ENCODE measurements at regions not wholly inside any gene's neighbourhood (a gene's known extent, or its start where the extent isn't known, plus 50 kb on each side); places are given as distances from the start of the nearest gene placed in this dataset.
"Not testable (repeated sequence)": the region's sequence is repeated elsewhere in the genome, so short reads cannot be mapped to it uniquely, and the experiment has no call there.

DNA sequence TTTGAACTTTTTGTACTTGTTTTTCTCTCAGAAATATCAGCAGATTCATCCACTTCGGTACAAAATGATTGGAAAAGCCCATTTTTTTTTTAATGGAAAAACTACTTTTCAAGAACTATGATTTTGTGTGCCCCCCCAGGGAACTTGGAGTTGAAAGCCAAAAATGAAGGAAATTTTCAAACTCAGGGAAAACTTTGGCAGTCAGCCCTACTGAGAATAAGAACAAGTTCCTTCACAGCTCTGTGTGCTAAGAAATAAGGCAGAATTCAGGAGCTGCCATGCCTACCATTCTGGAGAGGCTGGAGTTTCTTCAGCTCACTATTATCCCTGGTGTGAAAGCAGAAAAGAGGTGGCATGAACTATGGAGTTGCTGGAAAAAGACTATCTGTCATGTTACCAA, 226.0 kb upstream of the SLC35G4 start:
- no peak for DNase-seq (ENCODE audit: low read depth, low spot score)

DNA sequence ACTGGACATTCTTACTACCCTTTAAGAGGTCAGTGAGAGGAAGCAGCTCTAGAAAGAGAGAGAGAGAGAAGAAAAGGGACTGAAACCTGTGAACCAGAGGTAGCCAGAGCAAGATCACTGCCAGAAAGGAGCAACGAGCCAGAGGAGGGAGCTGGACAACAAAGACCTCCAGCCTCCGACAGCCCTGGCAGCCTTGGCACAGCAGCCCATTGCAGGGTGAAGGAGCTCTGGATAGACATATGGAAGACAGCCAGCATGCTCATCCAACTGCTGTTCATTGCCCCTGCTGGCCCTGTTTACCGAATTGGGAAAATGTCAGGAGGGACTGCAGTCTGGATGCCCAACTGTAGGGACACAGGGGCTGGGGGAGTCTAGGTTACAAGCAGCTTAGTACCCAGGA, 228.4 kb upstream of the SLC35G4 start:
- DNase-seq (ENCODE audit: low read depth, low spot score), result no peak

- DNase-seq (ENCODE audit: low read depth, low spot score), result no peak
Measured at GRCh38 chr18:11379660-11380059, 229.7 kb upstream of the SLC35G4 start.

DNA sequence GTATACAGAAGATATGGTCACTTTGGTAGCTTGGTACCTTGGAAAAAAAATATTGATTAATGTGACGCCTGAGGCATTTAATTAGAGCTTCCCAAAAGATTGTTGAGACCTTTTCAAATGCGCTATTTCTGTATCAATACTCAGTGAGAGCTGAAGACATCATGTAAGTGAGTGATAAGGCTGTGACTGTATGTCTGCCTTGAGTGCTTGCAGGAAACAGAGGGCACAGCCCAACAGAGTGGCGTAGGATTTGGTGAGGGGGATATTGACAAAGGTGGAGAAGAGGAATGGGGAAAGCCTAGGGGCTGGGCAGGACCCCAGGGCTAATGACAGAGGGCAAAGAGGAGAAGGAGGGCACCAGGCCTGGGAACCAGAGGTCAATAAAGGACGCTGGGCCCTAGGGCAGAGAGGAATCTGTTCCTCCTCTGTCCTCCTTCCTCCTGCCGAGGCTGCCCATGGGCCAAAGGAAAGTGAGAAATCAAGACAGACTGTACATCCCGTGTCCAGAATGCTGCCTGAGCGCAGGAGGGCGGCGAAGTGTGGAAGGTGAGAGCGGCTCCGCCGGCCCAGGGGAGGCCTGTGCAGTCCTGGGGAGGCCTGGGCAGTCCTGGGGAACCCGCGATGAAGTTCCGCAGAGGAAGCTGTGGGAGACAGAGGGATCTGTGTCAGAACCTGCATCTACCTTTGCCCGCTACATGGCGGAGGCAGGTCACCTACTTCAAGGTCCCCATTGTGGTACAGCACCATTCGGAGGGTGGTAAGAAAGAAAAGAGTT, 228.6 kb upstream of the PIEZO2 start:
- no peak for DNase-seq (ENCODE audit: low read depth, low spot score)

- no peak for DNase-seq (ENCODE audit: low read depth, low spot score)
Measured at GRCh38 chr18:11372163-11372562, 222.8 kb upstream of the PIEZO2 start.

GRCh38 chr18:11369556-11369955, 220.2 kb upstream of the PIEZO2 start:
- no peak for DNase-seq (ENCODE audit: low read depth, low spot score)

DNA sequence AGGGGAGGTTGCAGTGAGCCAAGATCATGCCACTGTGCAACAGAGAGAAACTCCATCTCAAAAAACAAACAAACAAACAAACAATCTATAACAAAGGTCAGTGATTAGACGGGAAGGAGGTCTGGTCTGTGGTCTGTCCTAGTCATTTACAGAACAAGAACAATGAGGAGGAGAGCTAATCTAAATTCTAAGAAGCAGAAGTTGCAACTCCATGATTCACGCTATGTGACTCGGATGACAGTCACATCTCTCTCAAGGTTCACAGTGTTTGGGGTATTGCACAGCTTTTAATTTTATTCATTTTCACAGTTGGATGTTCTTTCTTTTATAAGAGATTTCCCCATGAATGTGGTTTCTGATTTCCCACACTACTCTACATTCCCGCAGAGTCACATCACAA, 218.7 kb upstream of the PIEZO2 start:
- DNase-seq (ENCODE audit: low read depth, low spot score), result no peak

- no peak for DNase-seq (ENCODE audit: low read depth, low spot score)
Measured at GRCh38 chr18:11367351-11367750, 218.0 kb upstream of the PIEZO2 start.

- DNase-seq (ENCODE audit: low read depth, low spot score), result peak; percentile 90
Measured at GRCh38 chr18:11366410-11366809, 217.0 kb upstream of the PIEZO2 start.

- DNase-seq (ENCODE audit: low read depth, low spot score), result no peak
Measured at GRCh38 chr18:11362856-11363255, 213.5 kb upstream of the PIEZO2 start.

GRCh38 chr18:11361862-11362261, 212.5 kb upstream of the PIEZO2 start:
- DNase-seq (ENCODE audit: low read depth, low spot score), result not testable (repeated sequence)

DNA sequence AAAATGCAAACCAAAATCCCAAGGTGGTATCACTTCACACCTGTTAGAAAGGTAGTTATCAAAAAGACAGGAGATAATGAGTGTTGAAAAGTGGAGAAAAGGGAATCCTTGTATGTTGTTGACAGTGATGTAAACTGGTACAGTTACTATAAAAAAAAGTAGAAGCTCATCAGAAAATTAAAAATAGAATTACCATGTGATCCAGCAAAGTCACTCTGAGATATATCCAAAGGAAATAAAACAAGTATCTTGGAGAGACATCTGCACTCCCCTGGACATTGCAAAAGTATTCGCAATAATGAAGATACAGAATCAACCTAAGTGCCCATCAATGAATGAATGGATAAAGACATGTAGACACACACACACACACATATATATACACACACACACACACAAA, 208.3 kb upstream of the PIEZO2 start:
- no peak for DNase-seq (ENCODE audit: low read depth, low spot score)

- DNase-seq (ENCODE audit: low read depth, low spot score), result not testable (repeated sequence)
Measured at GRCh38 chr18:11344576-11344975, 195.2 kb upstream of the PIEZO2 start.

DNA sequence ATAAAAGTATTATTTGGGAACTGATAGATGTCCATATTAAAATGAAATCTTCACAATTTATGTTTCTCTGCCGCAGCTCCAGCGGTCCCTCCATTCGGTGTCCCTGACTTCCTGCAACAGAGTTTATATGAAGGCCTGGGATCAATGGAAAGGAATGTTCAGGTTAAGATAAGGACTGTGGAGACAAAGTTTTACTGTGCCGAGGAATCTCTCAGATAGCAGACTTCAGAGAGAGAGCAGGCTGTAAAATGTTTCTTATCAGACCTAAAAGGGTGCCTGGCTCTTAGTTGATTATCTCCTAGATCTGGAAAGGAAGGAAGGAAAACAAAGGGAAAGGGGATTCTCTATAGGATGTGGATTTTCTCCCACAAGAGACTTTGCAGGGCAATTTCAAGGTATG, 193.7 kb upstream of the PIEZO2 start:
- no peak for DNase-seq (ENCODE audit: low read depth, low spot score)

DNA sequence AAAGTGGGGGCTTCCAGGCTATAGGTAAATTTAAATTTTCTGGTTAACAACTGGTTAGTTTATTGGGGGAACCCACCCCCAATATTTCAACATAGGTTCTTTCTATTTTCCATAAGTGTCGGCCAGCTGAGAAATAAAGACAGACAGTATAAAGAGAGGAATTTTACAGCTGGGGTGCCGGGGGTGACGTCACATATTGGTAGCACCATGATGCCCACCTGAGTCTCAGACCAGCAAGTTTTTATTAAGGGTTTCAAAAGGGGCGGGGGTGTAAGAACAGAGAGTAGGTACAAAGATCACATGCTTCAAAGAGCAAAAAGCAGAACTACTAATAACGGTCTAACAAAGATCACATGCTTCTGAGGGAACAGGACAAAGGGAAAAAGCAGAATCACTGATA, 192.7 kb upstream of the PIEZO2 start:
- not testable (repeated sequence) for DNase-seq (ENCODE audit: low read depth, low spot score)

- DNase-seq (ENCODE audit: low read depth, low spot score), result no peak
Measured at GRCh38 chr18:11339188-11339775, 189.9 kb upstream of the PIEZO2 start.

DNA sequence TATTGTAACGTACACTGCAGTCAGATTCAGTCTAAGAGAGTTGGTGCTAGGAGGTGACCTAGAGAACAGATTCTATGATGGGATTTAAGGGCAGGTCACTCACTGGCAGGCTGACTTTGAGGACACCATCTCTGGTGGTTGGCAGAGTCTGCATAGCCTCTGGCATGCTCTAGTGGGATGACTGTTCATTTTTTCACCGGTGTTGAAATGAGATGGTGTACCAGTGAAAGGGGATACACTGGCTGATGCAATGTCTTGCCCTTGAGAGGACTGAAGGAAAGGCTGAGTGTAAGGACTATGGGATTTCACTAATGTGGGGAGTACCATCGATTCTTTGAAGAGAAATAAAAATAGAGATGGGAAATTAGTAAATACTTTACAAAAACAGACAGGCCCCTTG, 186.9 kb upstream of the PIEZO2 start:
- DNase-seq (ENCODE audit: low read depth, low spot score), result no peak

- no peak for DNase-seq (ENCODE audit: low read depth, low spot score)
Measured at GRCh38 chr18:11327391-11328009, 178.1 kb upstream of the PIEZO2 start.

DNA sequence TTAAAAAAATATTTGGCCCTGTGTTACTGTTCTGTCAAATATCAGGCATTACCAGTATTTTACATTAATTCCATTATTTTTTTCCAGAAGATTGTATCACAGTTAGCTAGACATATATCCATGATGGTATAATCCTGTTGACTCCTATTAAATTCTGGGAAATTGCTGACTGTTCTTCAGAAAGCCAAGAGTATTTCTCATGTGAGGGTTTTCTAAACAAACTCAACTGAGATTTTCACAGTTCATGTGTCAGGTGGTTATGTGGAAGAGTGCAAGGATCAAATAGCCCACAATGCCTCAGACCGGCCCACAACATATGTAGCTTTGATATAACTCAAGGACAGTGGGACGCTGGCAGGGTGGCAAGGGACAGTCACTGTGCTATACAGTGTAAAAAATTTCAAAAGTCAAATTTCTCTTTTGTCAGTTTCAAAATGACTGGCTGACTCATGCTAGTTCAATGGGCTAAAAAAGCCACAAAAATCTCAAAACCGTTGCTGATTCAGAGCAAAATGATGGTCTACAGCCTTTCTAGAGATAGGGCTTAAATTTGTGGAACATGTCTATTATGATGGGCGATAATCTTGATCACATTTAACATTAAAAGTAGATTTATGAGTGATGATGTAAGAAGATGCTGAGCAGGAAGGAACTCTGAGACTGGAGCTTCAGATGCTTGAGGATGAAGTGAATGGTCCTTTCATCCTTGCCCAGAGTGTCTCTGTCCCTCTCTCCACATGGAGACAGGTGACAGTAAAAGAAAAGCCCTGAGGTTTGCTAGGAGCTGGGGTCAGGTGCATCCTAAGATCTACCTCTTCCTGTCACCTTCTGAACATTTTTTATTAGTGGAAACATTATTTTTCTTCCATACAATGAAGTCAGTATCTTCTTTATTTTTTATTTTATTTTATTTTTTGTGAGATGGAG, 175.8 kb upstream of the PIEZO2 start:
- no peak for DNase-seq (ENCODE audit: low read depth, low spot score)

- DNase-seq (ENCODE audit: low read depth, low spot score), result no peak
Measured at GRCh38 chr18:11324510-11324909, 175.1 kb upstream of the PIEZO2 start.

GRCh38 chr18:11323359-11323819, 174.0 kb upstream of the PIEZO2 start:
- DNase-seq (ENCODE audit: low read depth, low spot score), result peak; percentile 88

- DNase-seq (ENCODE audit: low read depth, low spot score), result no peak
Measured at GRCh38 chr18:11322716-11323115, 173.3 kb upstream of the PIEZO2 start.

All from brain pericyte (primary cell).